OCI-LY7 (cell line): ENCODE measurements at regions not wholly inside any gene's neighbourhood (a gene's known extent, or its start where the extent isn't known, plus 50 kb on each side); places are given as distances from the start of the nearest gene placed in this dataset.

ENCODE experiments used
- BruUV-seq: library from RNA; stranded (reverse); fragments of 400-500 nt; replicated peaks from 2 replicates; lab custom pipeline; 2021; lab: Mats Ljungman, UMichigan
- CTCF ChIA-PET: fragments of 300-600 bp; sonication (Branson Sonifier 250); formaldehyde crosslinking; loops from one replicate; lab custom pipeline; 2022; ENCODE audit warnings: antibody characterized with exemption; ENCODE audit not compliant: unreplicated experiment; lab: Charles Lee
- POLR2A ChIA-PET: fragments of 300-600 bp; sonication (Branson Sonifier 250); formaldehyde crosslinking; loops from one replicate; lab custom pipeline; 2022; ENCODE audit warnings: antibody characterized with exemption; lab: Charles Lee
- DNase-seq: peaks from one replicate; pipeline ENCODE4 v3.0.0-alpha.2; 2015; ENCODE audit warnings: low spot score
- H2AFZ ChIP-seq: fragments of 200-600 bp; sonication (generic), shearing (Covaris generic); 2 replicates; pipeline ENCODE4 v1.6.1; 2014; ENCODE audit warnings: mild to moderate bottlenecking, antibody characterized with exemption, low read length, moderate library complexity
- H3K27ac ChIP-seq: fragments of 200-600 bp; sonication (generic); 2 replicates; pipeline ENCODE4 v1.5.1; 2014; ENCODE audit warnings: mixed run types, low read depth, mild to moderate bottlenecking, moderate library complexity, low read length, inconsistent platforms; ENCODE audit not compliant: poor library complexity, severe bottlenecking
- H3K36me3 ChIP-seq: fragments of 200-600 bp; sonication (generic); 2 replicates; pipeline ENCODE4 v1.6.1; 2014; ENCODE audit warnings: mild to moderate bottlenecking, antibody characterized with exemption, low read length, moderate library complexity, mixed read lengths; ENCODE audit not compliant: insufficient read depth
- H3K4me1 ChIP-seq: fragments of 200-600 bp; sonication (generic); 2 replicates; pipeline ENCODE4 v1.5.1; 2014; ENCODE audit warnings: mild to moderate bottlenecking, low read length; ENCODE audit not compliant: insufficient read depth, poor library complexity, severe bottlenecking
- H3K4me2 ChIP-seq: fragments of 200-600 bp; sonication (generic); 2 replicates; pipeline ENCODE4 v1.6.1; 2014; ENCODE audit warnings: mild to moderate bottlenecking, low read length
- H3K4me3 ChIP-seq: fragments of 200-600 bp; sonication (generic); 2 replicates; pipeline ENCODE4 v1.5.1; 2014; ENCODE audit warnings: mild to moderate bottlenecking, low read depth, low read length; ENCODE audit not compliant: poor library complexity, severe bottlenecking
- H3K79me2 ChIP-seq: fragments of 200-600 bp; sonication (generic); 2 replicates; pipeline ENCODE4 v1.6.1; 2016; ENCODE audit warnings: low read depth, mild to moderate bottlenecking, low read length, moderate library complexity, mixed read lengths; ENCODE audit not compliant: insufficient read depth
- H3K9me2 ChIP-seq: fragments of 200-600 bp; sonication (generic); 2 replicates; pipeline ENCODE4 v1.6.1; 2016; ENCODE audit warnings: mild to moderate bottlenecking, low read length, mixed read lengths; ENCODE audit not compliant: insufficient read depth
- H3K9me3 ChIP-seq: fragments of 200-600 bp; sonication (generic); 2 replicates; pipeline ENCODE4 v1.6.1; 2014; ENCODE audit warnings: mild to moderate bottlenecking, mixed run types, low read length, mixed read lengths
- H4K20me1 ChIP-seq: fragments of 200-600 bp; sonication (generic); 2 replicates; pipeline ENCODE4 v1.6.1; 2014; ENCODE audit warnings: mild to moderate bottlenecking, antibody characterized with exemption, low read length, moderate library complexity, mixed read lengths; ENCODE audit not compliant: insufficient read depth
- EZH2phosphoT487 ChIP-seq: fragments of 200-600 bp; sonication (generic); IDR thresholded peaks from 2 replicates; pipeline ENCODE4 v1.6.1; 2018; ENCODE audit warnings: low read depth, borderline replicate concordance, mild to moderate bottlenecking, mixed run types, antibody characterized with exemption, low read length, moderate library complexity, mixed read lengths
- intact Hi-C: fragments of 100-400 bp; cut with micrococcal nuclease; formaldehyde crosslinking; loops from one replicate; pipeline ENCODE4 v1.10.0; 2022; ENCODE audit not compliant: unreplicated experiment
- TF ChIP-seq, protein P1 (sequence below): fragments of 200-600 bp; sonication (generic); conservative IDR thresholded peaks from 2 replicates; pipeline ENCODE4 v1.5.1; 2014; ENCODE audit warnings: mild to moderate bottlenecking, antibody characterized with exemption, low read length, moderate library complexity, mixed read lengths

DNA sequence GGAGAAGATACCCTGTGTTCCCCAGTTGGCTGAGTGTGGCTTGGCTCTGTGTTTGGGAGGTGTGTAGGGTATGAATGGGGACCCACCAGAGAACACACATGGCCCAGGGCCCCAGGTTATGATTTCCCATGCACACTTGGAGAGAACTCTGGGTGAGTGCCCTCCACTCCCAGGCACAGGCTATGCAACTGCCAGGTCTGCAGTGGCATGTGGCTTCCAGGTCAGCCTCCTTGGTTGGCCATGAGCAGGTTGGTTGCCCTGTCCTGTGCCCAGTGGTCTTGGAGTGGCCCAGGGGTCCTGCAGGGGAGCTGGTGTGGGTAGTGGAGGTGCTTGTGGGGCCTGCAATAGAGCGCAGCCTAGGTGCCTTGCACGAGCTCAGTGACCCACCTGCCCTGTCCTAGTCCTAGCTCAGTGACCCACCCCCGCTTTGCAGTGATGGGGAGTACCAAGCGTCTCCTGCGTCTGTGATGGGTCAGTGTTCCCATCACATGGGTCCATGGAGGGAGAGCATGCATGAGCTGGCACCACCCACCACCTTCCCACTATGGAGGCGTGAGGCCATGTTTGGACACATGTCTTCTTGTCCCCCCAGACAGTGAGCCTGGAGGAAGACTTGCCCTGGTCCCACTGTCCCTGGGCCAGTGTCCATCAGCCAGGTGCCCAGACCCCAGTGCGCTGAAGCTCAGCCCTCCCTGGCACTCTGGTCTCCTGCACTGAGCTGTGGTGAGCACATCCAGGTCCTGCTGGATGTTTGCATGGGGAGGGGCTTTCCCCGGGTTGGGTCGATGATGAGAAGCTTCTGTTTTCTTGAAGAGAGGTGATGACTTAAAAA lies 217.3 kb downstream of the SNRPN start:
- no peak for TF ChIP-seq EZH2phosphoT487
- TF ChIP-seq, protein P1, sequence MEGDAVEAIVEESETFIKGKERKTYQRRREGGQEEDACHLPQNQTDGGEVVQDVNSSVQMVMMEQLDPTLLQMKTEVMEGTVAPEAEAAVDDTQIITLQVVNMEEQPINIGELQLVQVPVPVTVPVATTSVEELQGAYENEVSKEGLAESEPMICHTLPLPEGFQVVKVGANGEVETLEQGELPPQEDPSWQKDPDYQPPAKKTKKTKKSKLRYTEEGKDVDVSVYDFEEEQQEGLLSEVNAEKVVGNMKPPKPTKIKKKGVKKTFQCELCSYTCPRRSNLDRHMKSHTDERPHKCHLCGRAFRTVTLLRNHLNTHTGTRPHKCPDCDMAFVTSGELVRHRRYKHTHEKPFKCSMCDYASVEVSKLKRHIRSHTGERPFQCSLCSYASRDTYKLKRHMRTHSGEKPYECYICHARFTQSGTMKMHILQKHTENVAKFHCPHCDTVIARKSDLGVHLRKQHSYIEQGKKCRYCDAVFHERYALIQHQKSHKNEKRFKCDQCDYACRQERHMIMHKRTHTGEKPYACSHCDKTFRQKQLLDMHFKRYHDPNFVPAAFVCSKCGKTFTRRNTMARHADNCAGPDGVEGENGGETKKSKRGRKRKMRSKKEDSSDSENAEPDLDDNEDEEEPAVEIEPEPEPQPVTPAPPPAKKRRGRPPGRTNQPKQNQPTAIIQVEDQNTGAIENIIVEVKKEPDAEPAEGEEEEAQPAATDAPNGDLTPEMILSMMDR, result no peak
- H3K36me3 ChIP-seq, result no peaks in the 10 kb centered on the region
- no peaks in the 10 kb centered on the region for H3K9me3 ChIP-seq
- H3K4me1 ChIP-seq, result no peaks in the 10 kb centered on the region
- ChIA-PET CTCF (no interaction called here), POLR2A (interaction anchor here (0.6 kb wide), 1 partner anchor 1639 kb away, joined by 8 read pairs; no protein-coding TSS in a partner anchor)
- no TSS peak for BruUV-seq
- H2AFZ ChIP-seq, result no peak overlapping the region
- intact Hi-C loops, result no loop called here
- H3K4me3 ChIP-seq, result no peak overlapping the region
- H3K9me2 ChIP-seq, result no peaks in the 10 kb centered on the region
- no peak overlapping the region for H3K27ac ChIP-seq
- H3K4me2 ChIP-seq, result no peak overlapping the region
- no peak for DNase-seq
- H4K20me1 ChIP-seq, result no peaks in the 10 kb centered on the region
- no peaks in the 10 kb centered on the region for H3K79me2 ChIP-seq

- intact Hi-C loops, result no loop called here
- no peaks in the 10 kb centered on the region for H3K9me3 ChIP-seq
- POLR2A ChIA-PET, result no interaction called here
These were observed 217.9 kb downstream of the SNRPN start for GRCh38 chr15:25172691-25173090.

More at GRCh38 chr15:25172691-25173090, 217.9 kb downstream of the SNRPN start:
- no peak overlapping the region for H3K27ac ChIP-seq
- H3K9me2 ChIP-seq, result no peaks in the 10 kb centered on the region
- no peaks in the 10 kb centered on the region for H3K79me2 ChIP-seq
- no TSS peak for BruUV-seq
- H4K20me1 ChIP-seq, result no peaks in the 10 kb centered on the region
- no peak for DNase-seq
- H3K4me1 ChIP-seq, result no peaks in the 10 kb centered on the region
- no peak for TF ChIP-seq EZH2phosphoT487
- TF ChIP-seq, protein P1, result no peak
- H3K4me2 ChIP-seq, result no peak overlapping the region
- no peak overlapping the region for H2AFZ ChIP-seq
- no peak overlapping the region for H3K4me3 ChIP-seq
- no peaks in the 10 kb centered on the region for H3K36me3 ChIP-seq
- CTCF ChIA-PET, result no interaction called here
